ENCODE measurements at regions not wholly inside any gene's neighbourhood (a gene's known extent, or its start where the extent isn't known, plus 50 kb on each side); places are given as distances from the start of the nearest gene placed in this dataset.

DNA sequence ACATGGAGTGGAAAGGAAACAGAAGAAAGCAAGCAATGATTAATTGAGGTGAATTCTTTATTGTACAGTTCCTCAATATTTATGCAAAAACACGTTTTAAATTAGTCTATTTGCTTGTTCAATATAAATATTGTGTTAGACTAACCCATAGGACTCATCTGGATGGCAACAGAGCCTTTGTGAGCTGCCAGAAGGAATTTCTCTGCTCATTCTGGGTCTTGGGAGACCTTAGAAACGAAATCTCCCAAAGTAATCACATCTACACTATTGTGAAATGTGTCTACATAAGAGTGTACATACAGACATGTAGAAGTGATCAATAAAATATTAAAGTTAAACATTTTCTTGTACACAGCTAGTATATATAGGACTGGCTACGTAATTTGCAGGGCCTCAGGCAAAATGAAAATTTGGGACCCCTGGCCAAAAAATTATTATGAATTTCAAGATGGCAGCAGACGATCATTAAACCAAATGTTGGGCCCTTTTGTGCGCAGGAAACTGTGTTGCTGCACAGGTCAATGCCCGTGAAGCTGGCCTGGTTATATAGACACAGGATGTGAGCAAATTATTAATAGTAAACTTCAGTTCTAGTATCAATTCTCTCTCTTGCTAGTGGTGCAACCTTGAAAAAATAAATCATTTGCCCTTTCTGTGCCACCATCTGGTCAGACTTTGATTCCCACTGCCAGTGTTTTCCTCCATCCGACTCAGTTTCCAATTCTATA lies 83.3 kb downstream of the MINAR1 start:
- H3K4me1 ChIP-seq (ENCODE audit: control insufficient read depth, insufficient read depth, low read length) = no peaks in the 10 kb centered on the region
- H3K27me3 ChIP-seq (ENCODE audit: control insufficient read depth, insufficient read depth, low read length) = no peaks in the 10 kb centered on the region
- H3K4me3 ChIP-seq (ENCODE audit: low read length) = no peak overlapping the region
- H3K9me3 ChIP-seq (ENCODE audit: control insufficient read depth, insufficient read depth, low read length) = no peaks in the 10 kb centered on the region
- H3K27ac ChIP-seq (ENCODE audit: low read length) = no peak overlapping the region
- DNase-seq (ENCODE audit: low read depth, low spot score) = no peak
- H3K36me3 ChIP-seq (ENCODE audit: control insufficient read depth, insufficient read depth, low read length) = no peaks in the 10 kb centered on the region
- no CpG with 5 or more reads among the region's 7 CpGs for WGBS (ENCODE audit: insufficient coverage, insufficient read length)

DNA sequence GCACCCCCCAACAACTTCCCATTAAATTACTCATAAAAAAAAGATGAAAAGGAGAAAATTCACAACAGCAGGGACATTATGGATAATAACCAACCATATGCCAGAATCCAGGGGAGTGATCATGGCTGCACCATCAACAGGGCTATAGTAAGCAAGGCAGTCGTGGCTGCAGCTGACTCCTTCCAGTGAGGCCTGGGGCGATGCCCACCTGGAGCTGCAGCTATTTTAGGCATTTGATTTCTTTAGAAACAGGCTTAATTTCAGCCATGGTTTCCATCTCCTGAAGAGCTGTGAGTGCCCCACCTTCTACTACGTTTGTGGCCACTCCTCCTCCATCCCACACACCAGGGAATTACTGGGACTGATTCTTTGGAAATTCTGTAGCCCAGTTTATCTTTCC lies 84.0 kb downstream of the MINAR1 start:
- no peaks in the 10 kb centered on the region for H3K27me3 ChIP-seq (ENCODE audit: control insufficient read depth, insufficient read depth, low read length)
- H3K4me3 ChIP-seq (ENCODE audit: low read length) = no peak overlapping the region
- DNase-seq (ENCODE audit: low read depth, low spot score) = no peak
- WGBS (ENCODE audit: insufficient coverage, insufficient read length) = no CpG with 5 or more reads among the region's 3 CpGs
- H3K27ac ChIP-seq (ENCODE audit: low read length) = no peak overlapping the region
- H3K4me1 ChIP-seq (ENCODE audit: control insufficient read depth, insufficient read depth, low read length) = no peaks in the 10 kb centered on the region
- no peaks in the 10 kb centered on the region for H3K9me3 ChIP-seq (ENCODE audit: control insufficient read depth, insufficient read depth, low read length)
- H3K36me3 ChIP-seq (ENCODE audit: control insufficient read depth, insufficient read depth, low read length) = no peaks in the 10 kb centered on the region

DNA sequence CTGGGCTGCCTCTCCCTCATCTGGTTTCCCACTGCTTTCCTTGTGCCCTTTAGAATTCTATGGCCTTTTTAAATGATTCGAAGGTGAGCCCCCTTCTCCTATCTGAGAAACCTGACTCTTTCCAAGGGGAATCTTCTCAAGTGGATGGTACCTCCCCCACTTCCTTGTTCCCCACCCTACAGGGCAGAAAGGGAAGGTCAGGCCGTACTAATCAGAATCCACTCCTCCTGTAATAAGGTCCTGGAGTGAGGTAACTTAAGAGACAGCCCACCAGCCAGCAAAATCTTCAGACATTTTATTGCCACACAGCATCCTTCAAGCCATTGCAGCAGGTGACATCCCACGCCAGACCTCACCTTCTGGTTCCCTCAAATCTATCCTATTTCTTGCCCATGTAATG lies 84.5 kb downstream of the MINAR1 start:
- DNase-seq (ENCODE audit: low read depth, low spot score) = no peak

DNA sequence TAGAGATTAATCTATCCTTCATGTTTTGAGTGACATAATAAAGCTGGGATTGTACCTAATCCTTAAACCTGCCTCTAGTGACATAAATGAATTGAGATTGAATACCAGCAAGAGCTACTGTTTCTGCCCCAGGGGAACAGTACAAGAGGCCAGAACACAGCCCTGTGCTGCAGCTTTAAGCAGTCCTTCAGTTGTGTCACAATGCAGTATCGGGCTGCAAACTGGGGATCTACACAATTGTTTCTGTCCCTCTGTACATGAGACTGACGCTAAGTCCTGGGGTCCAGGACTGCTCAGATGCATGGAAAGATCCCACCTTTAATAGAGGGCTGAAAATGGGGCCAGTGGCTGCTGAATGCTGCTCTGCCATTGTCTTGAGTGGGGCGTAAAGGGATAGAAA lies 87.5 kb downstream of the MINAR1 start:
- no peak for DNase-seq (ENCODE audit: low read depth, low spot score)
- no peaks in the 10 kb centered on the region for H3K4me1 ChIP-seq (ENCODE audit: control insufficient read depth, insufficient read depth, low read length)
- no peaks in the 10 kb centered on the region for H3K36me3 ChIP-seq (ENCODE audit: control insufficient read depth, insufficient read depth, low read length)
- H3K4me3 ChIP-seq (ENCODE audit: low read length) = no peak overlapping the region
- WGBS (ENCODE audit: insufficient coverage, insufficient read length) = no CpG with 5 or more reads among the region's 3 CpGs
- no peaks in the 10 kb centered on the region for H3K9me3 ChIP-seq (ENCODE audit: control insufficient read depth, insufficient read depth, low read length)
- no peak overlapping the region for H3K27ac ChIP-seq (ENCODE audit: low read length)
- H3K27me3 ChIP-seq (ENCODE audit: control insufficient read depth, insufficient read depth, low read length) = no peaks in the 10 kb centered on the region

More for the DNA sequence above, 84.5 kb downstream of the MINAR1 start:
- no CpG with 5 or more reads among the region's 3 CpGs for WGBS (ENCODE audit: insufficient coverage, insufficient read length)
- H3K9me3 ChIP-seq (ENCODE audit: control insufficient read depth, insufficient read depth, low read length) = no peaks in the 10 kb centered on the region
- no peak overlapping the region for H3K4me3 ChIP-seq (ENCODE audit: low read length)
- no peaks in the 10 kb centered on the region for H3K36me3 ChIP-seq (ENCODE audit: control insufficient read depth, insufficient read depth, low read length)
- H3K27ac ChIP-seq (ENCODE audit: low read length) = no peak overlapping the region
- no peaks in the 10 kb centered on the region for H3K27me3 ChIP-seq (ENCODE audit: control insufficient read depth, insufficient read depth, low read length)
- no peaks in the 10 kb centered on the region for H3K4me1 ChIP-seq (ENCODE audit: control insufficient read depth, insufficient read depth, low read length)

DNA sequence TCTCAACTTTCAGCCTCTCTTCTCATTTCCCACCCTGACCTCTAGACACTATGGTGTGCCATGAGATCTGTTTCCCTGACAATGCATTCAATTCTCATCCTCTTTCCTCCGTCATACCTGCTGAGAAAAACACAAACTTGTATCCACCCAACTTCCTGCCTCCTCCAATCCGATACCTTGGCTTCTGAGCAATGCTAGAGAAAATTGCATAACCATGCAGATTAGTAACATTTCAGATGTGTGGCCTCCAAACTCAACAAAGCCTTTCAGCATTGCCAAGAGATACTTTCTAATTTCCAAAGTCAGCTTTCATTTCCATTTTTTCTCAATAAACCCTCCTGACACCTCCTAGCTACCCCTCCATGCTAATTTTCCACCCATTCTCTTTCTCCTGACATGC lies 88.5 kb downstream of the MINAR1 start:
- H3K27me3 ChIP-seq (ENCODE audit: control insufficient read depth, insufficient read depth, low read length) = no peaks in the 10 kb centered on the region
- no peaks in the 10 kb centered on the region for H3K9me3 ChIP-seq (ENCODE audit: control insufficient read depth, insufficient read depth, low read length)
- H3K27ac ChIP-seq (ENCODE audit: low read length) = no peak overlapping the region
- no CpG with 5 or more reads among the region's 2 CpGs for WGBS (ENCODE audit: insufficient coverage, insufficient read length)
- no peaks in the 10 kb centered on the region for H3K36me3 ChIP-seq (ENCODE audit: control insufficient read depth, insufficient read depth, low read length)
- DNase-seq (ENCODE audit: low read depth, low spot score) = no peak
- H3K4me1 ChIP-seq (ENCODE audit: control insufficient read depth, insufficient read depth, low read length) = no peaks in the 10 kb centered on the region
- no peak overlapping the region for H3K4me3 ChIP-seq (ENCODE audit: low read length)

DNA sequence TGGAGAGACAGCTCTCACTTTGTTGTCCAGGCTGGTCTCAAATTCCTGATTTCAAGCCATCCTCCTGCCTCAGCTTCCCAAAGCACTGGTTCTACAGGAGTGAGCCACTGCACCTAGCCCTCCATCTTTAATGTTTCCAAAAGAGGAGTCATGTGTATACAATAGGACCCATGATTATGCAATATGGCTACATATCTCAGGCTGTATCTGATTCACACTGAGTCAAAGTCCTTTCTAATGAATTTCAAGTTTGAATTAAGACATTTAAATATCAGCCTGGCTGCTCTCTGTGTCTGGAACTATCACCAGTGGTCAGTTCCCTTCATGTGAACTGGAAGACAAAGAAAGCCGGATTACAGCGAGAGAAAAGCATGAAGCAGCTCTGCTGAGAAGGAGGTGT lies 90.5 kb downstream of the MINAR1 start:
- Histone ChIP-seq H3K27ac (ENCODE audit: low read length) (no peak overlapping the region), H3K36me3 (ENCODE audit: control insufficient read depth, insufficient read depth, low read length) (no peaks in the 10 kb centered on the region), H3K4me1 (ENCODE audit: control insufficient read depth, insufficient read depth, low read length) (no peaks in the 10 kb centered on the region), H3K4me3 (ENCODE audit: low read length) (no peak overlapping the region), H3K9me3 (ENCODE audit: control insufficient read depth, insufficient read depth, low read length) (no peaks in the 10 kb centered on the region), H3K27me3 (ENCODE audit: control insufficient read depth, insufficient read depth, low read length) (no peaks in the 10 kb centered on the region)
- no CpG with 5 or more reads among the region's 2 CpGs for WGBS (ENCODE audit: insufficient coverage, insufficient read length)
- no peak for DNase-seq (ENCODE audit: low read depth, low spot score)

DNA sequence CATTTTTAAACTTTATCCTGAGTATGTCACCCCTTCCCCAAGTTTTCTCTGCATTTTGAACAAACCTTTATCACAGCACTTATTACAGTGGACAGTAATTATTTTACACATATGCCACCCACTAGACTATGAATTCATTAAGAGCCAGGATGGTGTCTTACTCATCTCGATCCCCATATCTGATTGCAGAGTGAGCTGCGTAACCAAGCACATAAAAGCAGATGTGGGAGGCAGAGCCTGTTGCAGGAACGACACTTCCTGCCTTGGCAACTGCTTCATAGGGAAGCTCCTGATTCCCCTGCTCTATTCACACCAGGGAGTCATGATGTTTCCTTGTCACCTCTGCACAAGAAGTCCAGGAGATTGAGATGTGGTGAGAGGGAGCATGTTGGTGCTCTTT lies 91.1 kb downstream of the MINAR1 start:
- no peak for DNase-seq (ENCODE audit: low read depth, low spot score)
- WGBS (ENCODE audit: insufficient coverage, insufficient read length) = no CpG with 5 or more reads among the region's 3 CpGs
- no peak overlapping the region for H3K27ac ChIP-seq (ENCODE audit: low read length)
- H3K9me3 ChIP-seq (ENCODE audit: control insufficient read depth, insufficient read depth, low read length) = no peaks in the 10 kb centered on the region; the same call in 1 of the 2 replicates
- no peaks in the 10 kb centered on the region for H3K4me1 ChIP-seq (ENCODE audit: control insufficient read depth, insufficient read depth, low read length)
- no peak overlapping the region for H3K4me3 ChIP-seq (ENCODE audit: low read length)
- H3K36me3 ChIP-seq (ENCODE audit: control insufficient read depth, insufficient read depth, low read length) = no peaks in the 10 kb centered on the region
- no peaks in the 10 kb centered on the region for H3K27me3 ChIP-seq (ENCODE audit: control insufficient read depth, insufficient read depth, low read length)

DNA sequence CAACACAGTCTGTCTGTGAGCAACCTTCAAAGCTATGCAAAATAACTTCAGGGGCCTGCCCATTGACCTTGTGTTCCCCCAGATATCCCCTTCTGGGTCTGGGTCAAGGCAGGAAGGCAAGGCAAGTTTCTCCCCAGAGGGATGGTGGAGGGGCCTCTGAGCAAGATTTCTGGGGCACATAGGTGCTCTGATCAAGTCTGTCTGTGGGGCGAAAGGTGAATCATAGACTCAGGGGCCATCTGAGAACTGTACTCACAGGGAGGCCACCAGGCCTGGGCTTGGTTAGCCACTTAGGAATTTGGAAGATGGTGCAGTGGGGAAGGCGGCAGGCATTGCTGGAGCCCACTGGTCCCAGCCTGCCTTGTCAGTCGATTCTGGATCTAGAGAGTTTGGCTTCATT lies 92.4 kb downstream of the MINAR1 start:
- H3K27me3 ChIP-seq (ENCODE audit: control insufficient read depth, insufficient read depth, low read length) = no peaks in the 10 kb centered on the region

DNA sequence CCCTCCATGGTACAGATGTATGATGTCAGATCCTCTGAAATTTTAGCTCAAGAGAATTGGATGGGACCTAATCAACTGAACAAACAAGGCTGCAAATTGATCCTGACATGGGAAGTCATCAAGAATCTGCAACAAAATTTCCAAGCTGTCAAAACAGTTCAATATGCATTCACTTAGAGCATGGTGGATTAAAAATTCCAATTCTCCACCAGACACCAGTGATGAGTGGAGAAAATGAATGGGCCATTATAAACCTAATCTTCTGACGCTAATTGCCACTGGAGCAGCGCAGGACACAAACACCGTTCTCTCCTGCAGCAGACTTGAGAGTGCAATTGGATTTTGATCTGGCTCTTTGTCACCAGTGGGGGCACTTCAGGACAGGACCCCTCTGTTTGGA lies 94.2 kb downstream of the MINAR1 start:
- H3K4me1 ChIP-seq (ENCODE audit: control insufficient read depth, insufficient read depth, low read length) = no peaks in the 10 kb centered on the region
- H3K27me3 ChIP-seq (ENCODE audit: control insufficient read depth, insufficient read depth, low read length) = no peaks in the 10 kb centered on the region
- no peak overlapping the region for H3K4me3 ChIP-seq (ENCODE audit: low read length)
- H3K9me3 ChIP-seq (ENCODE audit: control insufficient read depth, insufficient read depth, low read length) = no peaks in the 10 kb centered on the region; the same call in 1 of the 2 replicates
- H3K27ac ChIP-seq (ENCODE audit: low read length) = no peak overlapping the region
- H3K36me3 ChIP-seq (ENCODE audit: control insufficient read depth, insufficient read depth, low read length) = no peaks in the 10 kb centered on the region
- DNase-seq (ENCODE audit: low read depth, low spot score) = no peak
- no CpG with 5 or more reads among the region's 3 CpGs for WGBS (ENCODE audit: insufficient coverage, insufficient read length)

More for the DNA sequence above, 92.4 kb downstream of the MINAR1 start:
- Histone ChIP-seq H3K27ac (ENCODE audit: low read length) (no peak overlapping the region), H3K4me1 (ENCODE audit: control insufficient read depth, insufficient read depth, low read length) (no peaks in the 10 kb centered on the region), H3K4me3 (ENCODE audit: low read length) (no peak overlapping the region), H3K36me3 (ENCODE audit: control insufficient read depth, insufficient read depth, low read length) (no peaks in the 10 kb centered on the region), H3K9me3 (ENCODE audit: control insufficient read depth, insufficient read depth, low read length) (no peaks in the 10 kb centered on the region; the same call in 1 of the 2 replicates)
- WGBS (ENCODE audit: insufficient coverage, insufficient read length) = no CpG with 5 or more reads among the region's 3 CpGs
- DNase-seq (ENCODE audit: low read depth, low spot score) = no peak

DNA sequence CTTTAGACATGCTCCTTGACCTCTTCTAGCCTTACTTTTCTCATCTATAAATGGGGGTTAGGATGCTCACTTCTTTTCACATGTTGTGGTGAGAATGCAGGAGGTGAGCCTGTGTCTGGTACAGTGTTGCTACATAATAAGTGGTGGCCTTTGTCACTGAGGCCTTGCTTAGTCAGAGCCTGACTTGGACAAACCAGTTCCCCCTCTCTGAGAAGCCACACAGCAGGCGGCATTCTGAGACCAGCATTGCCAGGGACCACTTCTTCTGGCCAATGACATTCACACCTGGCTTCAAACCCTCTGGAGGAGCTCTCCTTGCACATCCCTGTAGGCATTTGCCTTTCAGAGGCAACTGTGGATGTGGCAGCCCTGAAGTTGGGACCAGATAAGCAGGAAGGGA lies 95.7 kb downstream of the MINAR1 start:
- Histone ChIP-seq H3K36me3 (ENCODE audit: control insufficient read depth, insufficient read depth, low read length) (no peaks in the 10 kb centered on the region), H3K27ac (ENCODE audit: low read length) (no peak overlapping the region), H3K4me1 (ENCODE audit: control insufficient read depth, insufficient read depth, low read length) (no peaks in the 10 kb centered on the region), H3K9me3 (ENCODE audit: control insufficient read depth, insufficient read depth, low read length) (no peaks in the 10 kb centered on the region; the same call in 1 of the 2 replicates), H3K4me3 (ENCODE audit: low read length) (no peak overlapping the region), H3K27me3 (ENCODE audit: control insufficient read depth, insufficient read depth, low read length) (no peaks in the 10 kb centered on the region)
- DNase-seq (ENCODE audit: low read depth, low spot score) = no peak
- no CpG with 5 or more reads among the region's 1 CpG for WGBS (ENCODE audit: insufficient coverage, insufficient read length)

DNA sequence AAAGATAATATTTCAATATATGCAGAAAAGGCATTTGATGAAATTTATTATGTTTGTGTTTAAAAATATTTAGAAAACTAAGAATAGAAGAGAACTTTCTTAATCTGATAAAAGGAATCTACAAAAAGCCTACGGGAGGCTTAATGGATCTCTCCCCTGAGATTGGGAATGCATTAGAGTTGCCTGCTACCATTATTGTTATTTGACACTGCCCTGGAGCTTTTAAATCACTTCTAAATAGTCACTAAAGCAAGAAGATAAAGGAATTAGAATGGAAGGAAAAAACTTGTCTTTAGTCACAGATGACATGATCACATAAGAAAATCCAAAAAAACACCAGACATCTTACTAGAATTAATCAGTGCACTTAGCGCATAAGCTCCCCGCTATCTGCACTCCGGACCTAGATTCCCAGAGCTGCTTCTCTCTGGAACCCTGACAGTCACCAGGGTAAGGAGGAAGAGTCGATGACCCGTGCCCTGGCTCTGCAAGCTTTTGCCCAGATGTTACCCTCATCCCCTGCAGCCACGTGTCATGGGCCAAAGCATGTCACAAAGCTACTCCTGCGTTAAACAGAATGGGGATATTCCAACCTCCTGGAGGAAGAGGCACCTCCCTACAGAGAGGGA lies 97.1 kb downstream of the MINAR1 start:
- WGBS (ENCODE audit: insufficient coverage, insufficient read length) = no CpG with 5 or more reads among the region's 8 CpGs
- DNase-seq (ENCODE audit: low read depth, low spot score) = no peak
- Histone ChIP-seq H3K27me3 (ENCODE audit: control insufficient read depth, insufficient read depth, low read length) (no peaks in the 10 kb centered on the region), H3K4me3 (ENCODE audit: low read length) (no peak overlapping the region), H3K4me1 (ENCODE audit: control insufficient read depth, insufficient read depth, low read length) (no peaks in the 10 kb centered on the region), H3K27ac (ENCODE audit: low read length) (no peak overlapping the region), H3K9me3 (ENCODE audit: control insufficient read depth, insufficient read depth, low read length) (no peaks in the 10 kb centered on the region; the same call in 1 of the 2 replicates), H3K36me3 (ENCODE audit: control insufficient read depth, insufficient read depth, low read length) (no peaks in the 10 kb centered on the region)

Measured in iPS DF 6.9 (cell line).